WTC11 (cell line): ENCODE measurements at regions not wholly inside any gene's neighbourhood (a gene's known extent, or its start where the extent isn't known, plus 50 kb on each side); places are given as distances from the start of the nearest gene placed in this dataset.

ENCODE experiments used
- ATF3 ChIP-seq: sonication (generic); formaldehyde crosslinking; conservative IDR thresholded peaks from 2 replicates; pipeline ENCODE4 v1.8.1; 2022; ENCODE audit warnings: mild to moderate bottlenecking, missing genetic modification reagents
- CBFB ChIP-seq: sonication (generic); formaldehyde crosslinking; IDR thresholded peaks from 2 replicates; pipeline ENCODE4 v1.8.1; 2022; ENCODE audit warnings: mild to moderate bottlenecking, low read depth, missing genetic modification reagents
- CREB1 ChIP-seq: sonication (generic); formaldehyde crosslinking; IDR thresholded peaks from 2 replicates; pipeline ENCODE4 v1.8.0; 2023; ENCODE audit warnings: mild to moderate bottlenecking, missing genetic modification reagents
- CTCF ChIP-seq: fragments of 200-600 bp; IDR thresholded peaks from 2 replicates; pipeline ENCODE4 v1.8.0; 2022; ENCODE audit warnings: antibody characterized with exemption
- HMGXB4 ChIP-seq: sonication (generic); formaldehyde crosslinking; IDR thresholded peaks from 2 replicates; pipeline ENCODE4 v1.8.1; 2023; ENCODE audit warnings: mild to moderate bottlenecking, moderate library complexity, missing genetic modification reagents
- MAX ChIP-seq: sonication (generic); formaldehyde crosslinking; IDR thresholded peaks from 2 replicates; pipeline ENCODE4 v1.8.0; 2022; ENCODE audit warnings: mild to moderate bottlenecking, missing genetic modification reagents
- NFYB ChIP-seq: sonication (generic); formaldehyde crosslinking; conservative IDR thresholded peaks from 2 replicates; pipeline ENCODE4 v1.8.0; 2022; ENCODE audit warnings: low read depth, missing genetic modification reagents
- SMAD4 ChIP-seq: sonication (generic); formaldehyde crosslinking; IDR thresholded peaks from 2 replicates; pipeline ENCODE4 v1.8.0; 2022; ENCODE audit warnings: mild to moderate bottlenecking, missing genetic modification reagents
- STAT6 ChIP-seq: sonication (generic); formaldehyde crosslinking; conservative IDR thresholded peaks from 2 replicates; pipeline ENCODE4 v1.8.1; 2023; ENCODE audit warnings: mild to moderate bottlenecking, low read depth, missing genetic modification reagents, moderate library complexity
- USF1 ChIP-seq: sonication (generic); formaldehyde crosslinking; IDR thresholded peaks from 2 replicates; pipeline ENCODE4 v1.8.0; 2022; ENCODE audit warnings: mild to moderate bottlenecking, missing genetic modification reagents
- ZNF281 ChIP-seq: sonication (generic); formaldehyde crosslinking; IDR thresholded peaks from 2 replicates; pipeline ENCODE4 v1.8.0; 2023; ENCODE audit warnings: mild to moderate bottlenecking, missing genetic modification reagents

GRCh38 chr6:168837254-168838036 lies 396.5 kb downstream of the SMOC2 start:
- TF ChIP-seq HMGXB4 (CRISPR knock-in tag) = no peak
- no peak for TF ChIP-seq CTCF
- no peak for TF ChIP-seq STAT6 (CRISPR knock-in tag)
- no peak for TF ChIP-seq ATF3
- TF ChIP-seq CBFB = no peak
- TF ChIP-seq CREB1 (CRISPR knock-in tag) = no peak
- peak; percentile 37; the same call in 1 of the 2 replicates for TF ChIP-seq MAX
- no peak for TF ChIP-seq ZNF281 (CRISPR knock-in tag)
- TF ChIP-seq USF1 = no peak
- TF ChIP-seq NFYB = no peak
- no peak for TF ChIP-seq SMAD4 (CRISPR knock-in tag)
